ENCODE measurements at regions not wholly inside any gene's neighbourhood (a gene's known extent, or its start where the extent isn't known, plus 50 kb on each side); places are given as distances from the start of the nearest gene placed in this dataset.
"Not testable (repeated sequence)": the region's sequence is repeated elsewhere in the genome, so short reads cannot be mapped to it uniquely, and the experiment has no call there.

DNA sequence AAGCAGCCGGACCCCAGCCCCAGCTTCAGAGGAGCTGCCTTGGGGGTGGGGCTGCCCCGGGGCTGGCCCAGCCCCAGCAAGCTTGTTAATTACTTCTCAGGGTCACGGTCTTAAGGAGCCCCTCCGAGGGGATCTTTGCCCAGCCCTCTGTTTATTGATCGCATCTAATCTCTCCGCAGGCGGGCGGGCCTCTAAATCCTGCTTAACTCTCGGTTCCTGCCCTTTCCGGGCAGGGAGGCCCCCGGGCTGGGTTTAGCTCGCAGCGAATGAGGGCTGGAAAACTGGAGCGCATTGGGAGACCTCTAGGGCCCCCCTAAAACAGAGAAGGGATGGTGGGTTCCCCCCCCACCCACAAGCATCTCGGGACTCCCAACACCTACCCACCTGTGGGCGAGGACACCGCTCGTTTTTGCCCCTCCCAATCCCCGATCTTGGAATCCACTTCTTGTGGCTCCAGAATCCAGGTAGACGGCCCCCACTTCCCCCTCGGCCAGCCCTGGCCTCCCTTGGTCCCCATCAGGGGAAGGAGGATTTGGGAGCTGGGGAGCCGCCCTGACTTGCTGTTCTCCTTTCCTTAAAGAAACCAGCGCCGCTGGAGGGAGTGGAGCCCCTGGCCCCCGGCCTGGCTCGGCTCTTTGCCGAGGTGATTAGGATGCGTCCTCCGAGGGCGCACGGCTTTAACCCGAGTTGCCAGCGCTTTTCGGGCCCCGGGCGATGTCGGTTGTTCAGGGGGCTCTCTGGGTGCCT is 59.5 kb upstream of the ADGRL1 start:
- TF ChIP-seq, protein P1, sequence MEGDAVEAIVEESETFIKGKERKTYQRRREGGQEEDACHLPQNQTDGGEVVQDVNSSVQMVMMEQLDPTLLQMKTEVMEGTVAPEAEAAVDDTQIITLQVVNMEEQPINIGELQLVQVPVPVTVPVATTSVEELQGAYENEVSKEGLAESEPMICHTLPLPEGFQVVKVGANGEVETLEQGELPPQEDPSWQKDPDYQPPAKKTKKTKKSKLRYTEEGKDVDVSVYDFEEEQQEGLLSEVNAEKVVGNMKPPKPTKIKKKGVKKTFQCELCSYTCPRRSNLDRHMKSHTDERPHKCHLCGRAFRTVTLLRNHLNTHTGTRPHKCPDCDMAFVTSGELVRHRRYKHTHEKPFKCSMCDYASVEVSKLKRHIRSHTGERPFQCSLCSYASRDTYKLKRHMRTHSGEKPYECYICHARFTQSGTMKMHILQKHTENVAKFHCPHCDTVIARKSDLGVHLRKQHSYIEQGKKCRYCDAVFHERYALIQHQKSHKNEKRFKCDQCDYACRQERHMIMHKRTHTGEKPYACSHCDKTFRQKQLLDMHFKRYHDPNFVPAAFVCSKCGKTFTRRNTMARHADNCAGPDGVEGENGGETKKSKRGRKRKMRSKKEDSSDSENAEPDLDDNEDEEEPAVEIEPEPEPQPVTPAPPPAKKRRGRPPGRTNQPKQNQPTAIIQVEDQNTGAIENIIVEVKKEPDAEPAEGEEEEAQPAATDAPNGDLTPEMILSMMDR (IDR thresholded peaks at IDR 0.05; ENCODE audit: low read depth, low read length): no peak
- no peak for DNase-seq (ENCODE audit: extremely low read depth, low read depth)

DNA sequence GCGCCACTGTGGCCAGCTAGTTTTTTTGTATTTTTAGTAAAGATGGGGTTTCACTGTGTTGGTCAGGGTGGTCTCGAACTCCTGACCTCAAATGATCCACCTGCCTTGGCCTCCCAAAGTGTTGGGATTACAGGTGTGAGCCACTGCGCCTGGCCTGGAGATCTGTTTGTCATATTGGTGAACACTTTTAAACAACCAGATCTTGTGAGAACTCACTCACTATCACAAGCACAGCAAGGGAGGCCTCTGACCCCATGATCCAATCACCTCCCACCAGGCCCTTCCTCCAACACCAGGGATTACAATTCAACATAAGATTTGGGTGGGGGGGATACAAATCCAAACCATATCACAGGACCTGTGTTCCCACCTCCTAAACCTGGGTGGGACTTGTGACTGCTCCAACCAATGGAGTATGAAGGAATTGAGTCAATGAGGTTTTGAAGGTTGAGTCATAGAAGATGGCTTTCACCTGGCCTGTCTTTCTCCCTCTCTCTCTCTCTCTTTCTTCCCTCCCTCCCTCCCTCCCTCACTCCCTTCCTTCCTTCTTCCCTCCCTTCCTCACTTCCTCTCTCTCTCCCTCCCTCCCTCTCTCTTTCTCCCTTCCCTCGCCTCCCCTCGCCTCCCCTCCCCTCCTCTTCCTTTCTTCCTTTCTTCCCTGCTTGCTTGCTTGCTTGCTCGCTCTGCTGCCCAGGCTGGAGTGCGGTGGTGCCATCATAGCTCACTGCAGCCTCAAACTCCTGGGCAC is 50.1 kb upstream of the ADGRL1 start:
- not testable (repeated sequence) for DNase-seq (ENCODE audit: extremely low read depth, low read depth)
